SK-N-SH treated with all-trans-retinoic acid at 6 μM for 48 hours (cell line): ENCODE measurements at regions not wholly inside any gene's neighbourhood (a gene's known extent, or its start where the extent isn't known, plus 50 kb on each side); places are given as distances from the start of the nearest gene placed in this dataset.

Experiments used
- ATAC-seq: fragments of 200-7000 bp; cut with Tn5 transposase; 3 replicates; pipeline ENCODE4 v1.9.1; 2020; ENCODE audit warnings: mild to moderate bottlenecking, moderate library complexity
- ARNTL ChIP-seq: fragments of 450-650 bp; formaldehyde crosslinking; IDR thresholded peaks from 2 replicates; pipeline ENCODE4 v1.5.0; 2020; ENCODE audit warnings: low read depth, mild to moderate bottlenecking, moderate library complexity, borderline replicate concordance
- BACH2 ChIP-seq: fragments of 250-450 bp; sonication (Bioruptor Pico); IDR thresholded peaks from 2 replicates; pipeline ENCODE4 v1.9.0; 2021; ENCODE audit warnings: mild to moderate bottlenecking, borderline replicate concordance
- CSDC2 ChIP-seq: fragments of 250-450 bp; sonication (Bioruptor Pico); IDR thresholded peaks from 2 replicates; pipeline ENCODE4 v1.5.0; 2020; ENCODE audit warnings: mild to moderate bottlenecking, moderate library complexity
- ESRRG ChIP-seq: fragments of 250-450 bp; sonication (Bioruptor Pico); IDR thresholded peaks from 2 replicates; pipeline ENCODE4 v1.6.1; 2021; ENCODE audit warnings: mild to moderate bottlenecking
- GLIS3 ChIP-seq: fragments of 250-450 bp; sonication (Bioruptor Pico); IDR thresholded peaks from 2 replicates; pipeline ENCODE4 v1.5.0; 2020; ENCODE audit warnings: mild to moderate bottlenecking, moderate library complexity
- ISL1 ChIP-seq: fragments of 250-450 bp; sonication (Bioruptor Pico); IDR thresholded peaks from 2 replicates; pipeline ENCODE4 v2.1.2; 2022; ENCODE audit warnings: mild to moderate bottlenecking, moderate library complexity
- OSR1 ChIP-seq: fragments of 250-450 bp; sonication (Bioruptor Pico); IDR thresholded peaks from 2 replicates; pipeline ENCODE4 v1.8.0; 2022; ENCODE audit warnings: moderate library complexity, mild to moderate bottlenecking, inconsistent platforms
- PPARA ChIP-seq: fragments of 250-450 bp; sonication (Bioruptor Pico); IDR thresholded peaks from 2 replicates; pipeline ENCODE4 v1.5.0; 2020; ENCODE audit warnings: mild to moderate bottlenecking, borderline replicate concordance
- RARB ChIP-seq: fragments of 250-450 bp; sonication (Bioruptor Pico); IDR thresholded peaks from 2 replicates; pipeline ENCODE4 v1.8.0; 2021; ENCODE audit warnings: mild to moderate bottlenecking, moderate library complexity
- SNAI2 ChIP-seq: fragments of 250-450 bp; sonication (Bioruptor Pico); IDR thresholded peaks from 2 replicates; pipeline ENCODE4 v1.5.0; 2020; ENCODE audit warnings: mild to moderate bottlenecking, moderate library complexity
- TCF4 ChIP-seq: fragments of 250-450 bp; sonication (Bioruptor Pico); IDR thresholded peaks from 2 replicates; pipeline ENCODE4 v1.8.0; 2021; ENCODE audit warnings: mild to moderate bottlenecking, moderate library complexity, borderline replicate concordance
- TOX ChIP-seq: fragments of 250-450 bp; sonication (Bioruptor Pico); IDR thresholded peaks from 2 replicates; pipeline ENCODE4 v1.8.0; 2021; ENCODE audit warnings: mild to moderate bottlenecking, moderate library complexity, borderline replicate concordance
- ZC3H10 ChIP-seq: fragments of 250-450 bp; sonication (Bioruptor Pico); IDR thresholded peaks from 2 replicates; pipeline ENCODE4 v1.5.1; 2021; ENCODE audit warnings: mild to moderate bottlenecking, moderate library complexity
- ZFP3 ChIP-seq: fragments of 250-450 bp; sonication (Bioruptor Pico); IDR thresholded peaks from 2 replicates; pipeline ENCODE4 v1.5.0; 2020; ENCODE audit warnings: mild to moderate bottlenecking, moderate library complexity
- ZFP30 ChIP-seq: fragments of 450-650 bp; formaldehyde crosslinking; IDR thresholded peaks from 2 replicates; pipeline ENCODE4 v1.5.0; 2022; ENCODE audit warnings: mild to moderate bottlenecking, moderate library complexity
- ZNF565 ChIP-seq: fragments of 450-650 bp; formaldehyde crosslinking; conservative IDR thresholded peaks from 2 replicates; pipeline ENCODE4 v1.5.0; 2020; ENCODE audit warnings: low read depth, mild to moderate bottlenecking, moderate library complexity
- ZNF70 ChIP-seq: fragments of 450-650 bp; formaldehyde crosslinking; IDR thresholded peaks from 2 replicates; pipeline ENCODE4 v1.5.0; 2020; ENCODE audit warnings: mild to moderate bottlenecking, moderate library complexity
- ZNF8 ChIP-seq: fragments of 450-650 bp; formaldehyde crosslinking; IDR thresholded peaks from 2 replicates; pipeline ENCODE4 v1.5.0; 2020; ENCODE audit warnings: mild to moderate bottlenecking, moderate library complexity
- TF ChIP-seq, protein P1 (sequence below): fragments of 250-450 bp; sonication (Bioruptor Pico); IDR thresholded peaks from 2 replicates; pipeline ENCODE4 v1.8.0; 2021; ENCODE audit warnings: low read depth, mild to moderate bottlenecking, moderate library complexity, borderline replicate concordance
- TF ChIP-seq, protein P2 (sequence below): fragments of 250-450 bp; sonication (Bioruptor Pico); IDR thresholded peaks from 2 replicates; pipeline ENCODE4 v1.5.0; 2020; ENCODE audit warnings: mild to moderate bottlenecking, moderate library complexity
- TF ChIP-seq, protein P3 (sequence below): fragments of 250-450 bp; sonication (Bioruptor Pico); IDR thresholded peaks from 2 replicates; pipeline ENCODE4 v1.5.1; 2021; ENCODE audit warnings: mild to moderate bottlenecking, moderate library complexity
- TF ChIP-seq, protein P4 (sequence below): fragments of 250-450 bp; sonication (Bioruptor Pico); IDR thresholded peaks from 2 replicates; pipeline ENCODE4 v1.8.0; 2020; ENCODE audit warnings: mild to moderate bottlenecking, moderate library complexity, borderline replicate concordance

DNA sequence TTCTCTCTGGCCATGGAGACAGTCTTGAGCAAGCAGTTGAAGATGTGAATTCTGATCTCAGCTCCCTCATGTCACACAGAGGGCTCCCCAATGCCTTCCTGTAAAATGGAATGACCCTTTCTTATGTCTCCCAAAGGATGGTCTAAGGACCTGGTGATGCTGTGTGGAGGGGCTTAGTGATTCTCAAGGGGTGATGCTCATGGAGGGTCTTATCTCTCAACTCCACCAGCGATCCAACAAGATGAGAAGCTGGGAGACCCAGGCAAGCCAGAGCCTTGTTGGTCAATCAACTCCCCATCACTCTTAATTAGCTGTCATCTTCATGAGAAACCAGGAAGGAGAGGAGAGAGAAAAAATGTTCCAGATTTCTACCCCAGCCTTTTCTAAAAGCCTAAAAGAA is 78.0 kb upstream of the SORCS3 start:
- no peak for TF ChIP-seq ISL1 (CRISPR knock-in tag)
- TF ChIP-seq, protein P1, sequence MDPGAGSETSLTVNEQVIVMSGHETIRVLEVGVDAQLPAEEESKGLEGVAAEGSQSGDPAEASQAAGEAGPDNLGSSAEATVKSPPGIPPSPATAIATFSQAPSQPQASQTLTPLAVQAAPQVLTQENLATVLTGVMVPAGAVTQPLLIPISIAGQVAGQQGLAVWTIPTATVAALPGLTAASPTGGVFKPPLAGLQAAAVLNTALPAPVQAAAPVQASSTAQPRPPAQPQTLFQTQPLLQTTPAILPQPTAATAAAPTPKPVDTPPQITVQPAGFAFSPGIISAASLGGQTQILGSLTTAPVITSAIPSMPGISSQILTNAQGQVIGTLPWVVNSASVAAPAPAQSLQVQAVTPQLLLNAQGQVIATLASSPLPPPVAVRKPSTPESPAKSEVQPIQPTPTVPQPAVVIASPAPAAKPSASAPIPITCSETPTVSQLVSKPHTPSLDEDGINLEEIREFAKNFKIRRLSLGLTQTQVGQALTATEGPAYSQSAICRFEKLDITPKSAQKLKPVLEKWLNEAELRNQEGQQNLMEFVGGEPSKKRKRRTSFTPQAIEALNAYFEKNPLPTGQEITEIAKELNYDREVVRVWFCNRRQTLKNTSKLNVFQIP (CRISPR knock-in tag) = no peak
- TF ChIP-seq, protein P2, sequence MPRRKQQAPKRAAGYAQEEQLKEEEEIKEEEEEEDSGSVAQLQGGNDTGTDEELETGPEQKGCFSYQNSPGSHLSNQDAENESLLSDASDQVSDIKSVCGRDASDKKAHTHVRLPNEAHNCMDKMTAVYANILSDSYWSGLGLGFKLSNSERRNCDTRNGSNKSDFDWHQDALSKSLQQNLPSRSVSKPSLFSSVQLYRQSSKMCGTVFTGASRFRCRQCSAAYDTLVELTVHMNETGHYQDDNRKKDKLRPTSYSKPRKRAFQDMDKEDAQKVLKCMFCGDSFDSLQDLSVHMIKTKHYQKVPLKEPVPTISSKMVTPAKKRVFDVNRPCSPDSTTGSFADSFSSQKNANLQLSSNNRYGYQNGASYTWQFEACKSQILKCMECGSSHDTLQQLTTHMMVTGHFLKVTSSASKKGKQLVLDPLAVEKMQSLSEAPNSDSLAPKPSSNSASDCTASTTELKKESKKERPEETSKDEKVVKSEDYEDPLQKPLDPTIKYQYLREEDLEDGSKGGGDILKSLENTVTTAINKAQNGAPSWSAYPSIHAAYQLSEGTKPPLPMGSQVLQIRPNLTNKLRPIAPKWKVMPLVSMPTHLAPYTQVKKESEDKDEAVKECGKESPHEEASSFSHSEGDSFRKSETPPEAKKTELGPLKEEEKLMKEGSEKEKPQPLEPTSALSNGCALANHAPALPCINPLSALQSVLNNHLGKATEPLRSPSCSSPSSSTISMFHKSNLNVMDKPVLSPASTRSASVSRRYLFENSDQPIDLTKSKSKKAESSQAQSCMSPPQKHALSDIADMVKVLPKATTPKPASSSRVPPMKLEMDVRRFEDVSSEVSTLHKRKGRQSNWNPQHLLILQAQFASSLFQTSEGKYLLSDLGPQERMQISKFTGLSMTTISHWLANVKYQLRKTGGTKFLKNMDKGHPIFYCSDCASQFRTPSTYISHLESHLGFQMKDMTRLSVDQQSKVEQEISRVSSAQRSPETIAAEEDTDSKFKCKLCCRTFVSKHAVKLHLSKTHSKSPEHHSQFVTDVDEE = no peak
- TF ChIP-seq CSDC2 (CRISPR knock-in tag) = no peak
- no peak for TF ChIP-seq ZNF70 (CRISPR knock-in tag)
- no peak for TF ChIP-seq ZNF8 (CRISPR knock-in tag)
- no peak for TF ChIP-seq ZFP30 (CRISPR knock-in tag)
- TF ChIP-seq, protein P3, sequence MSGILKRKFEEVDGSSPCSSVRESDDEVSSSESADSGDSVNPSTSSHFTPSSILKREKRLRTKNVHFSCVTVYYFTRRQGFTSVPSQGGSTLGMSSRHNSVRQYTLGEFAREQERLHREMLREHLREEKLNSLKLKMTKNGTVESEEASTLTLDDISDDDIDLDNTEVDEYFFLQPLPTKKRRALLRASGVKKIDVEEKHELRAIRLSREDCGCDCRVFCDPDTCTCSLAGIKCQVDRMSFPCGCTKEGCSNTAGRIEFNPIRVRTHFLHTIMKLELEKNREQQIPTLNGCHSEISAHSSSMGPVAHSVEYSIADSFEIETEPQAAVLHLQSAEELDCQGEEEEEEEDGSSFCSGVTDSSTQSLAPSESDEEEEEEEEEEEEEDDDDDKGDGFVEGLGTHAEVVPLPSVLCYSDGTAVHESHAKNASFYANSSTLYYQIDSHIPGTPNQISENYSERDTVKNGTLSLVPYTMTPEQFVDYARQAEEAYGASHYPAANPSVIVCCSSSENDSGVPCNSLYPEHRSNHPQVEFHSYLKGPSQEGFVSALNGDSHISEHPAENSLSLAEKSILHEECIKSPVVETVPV (CRISPR knock-in tag) = no peak
- no peak for TF ChIP-seq SNAI2 (CRISPR knock-in tag)
- TF ChIP-seq ESRRG (CRISPR knock-in tag) = no peak
- TF ChIP-seq TCF4 = no peak
- no peak for TF ChIP-seq ZC3H10 (CRISPR knock-in tag)
- TF ChIP-seq PPARA (CRISPR knock-in tag) = no peak
- no peak for TF ChIP-seq ARNTL
- TF ChIP-seq TOX = no peak
- TF ChIP-seq RARB (CRISPR knock-in tag) = no peak
- TF ChIP-seq ZNF565 (CRISPR knock-in tag) = no peak
- ATAC-seq = no peak

DNA sequence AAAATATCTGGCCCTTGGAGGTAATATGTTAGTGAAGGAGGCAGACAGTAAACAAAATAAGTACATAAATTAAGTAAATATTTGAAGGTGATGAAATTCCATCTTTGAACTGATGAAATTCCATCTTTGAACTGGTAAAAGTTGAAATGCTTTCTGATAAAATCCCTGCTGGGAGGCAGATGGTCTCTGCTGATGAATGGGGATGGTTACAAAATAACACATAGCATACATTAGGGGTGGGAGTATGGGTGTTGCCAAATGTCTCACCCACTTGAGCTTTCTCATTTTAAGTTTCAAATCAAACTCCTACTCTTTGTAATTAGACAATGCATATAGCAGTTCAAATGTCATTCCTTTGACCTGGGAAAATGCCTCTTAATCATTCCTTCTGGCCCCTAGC is 77.5 kb upstream of the SORCS3 start:
- ATAC-seq = no peak
- TF ChIP-seq ZNF565 (CRISPR knock-in tag) = no peak
- TF ChIP-seq, protein P4, sequence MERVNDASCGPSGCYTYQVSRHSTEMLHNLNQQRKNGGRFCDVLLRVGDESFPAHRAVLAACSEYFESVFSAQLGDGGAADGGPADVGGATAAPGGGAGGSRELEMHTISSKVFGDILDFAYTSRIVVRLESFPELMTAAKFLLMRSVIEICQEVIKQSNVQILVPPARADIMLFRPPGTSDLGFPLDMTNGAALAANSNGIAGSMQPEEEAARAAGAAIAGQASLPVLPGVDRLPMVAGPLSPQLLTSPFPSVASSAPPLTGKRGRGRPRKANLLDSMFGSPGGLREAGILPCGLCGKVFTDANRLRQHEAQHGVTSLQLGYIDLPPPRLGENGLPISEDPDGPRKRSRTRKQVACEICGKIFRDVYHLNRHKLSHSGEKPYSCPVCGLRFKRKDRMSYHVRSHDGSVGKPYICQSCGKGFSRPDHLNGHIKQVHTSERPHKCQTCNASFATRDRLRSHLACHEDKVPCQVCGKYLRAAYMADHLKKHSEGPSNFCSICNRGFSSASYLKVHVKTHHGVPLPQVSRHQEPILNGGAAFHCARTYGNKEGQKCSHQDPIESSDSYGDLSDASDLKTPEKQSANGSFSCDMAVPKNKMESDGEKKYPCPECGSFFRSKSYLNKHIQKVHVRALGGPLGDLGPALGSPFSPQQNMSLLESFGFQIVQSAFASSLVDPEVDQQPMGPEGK (CRISPR knock-in tag) = no peak
- no peak for TF ChIP-seq BACH2 (CRISPR knock-in tag)
- no peak for TF ChIP-seq ZNF70 (CRISPR knock-in tag)
- no peak for TF ChIP-seq ZNF8 (CRISPR knock-in tag)
- TF ChIP-seq GLIS3 (CRISPR knock-in tag) = no peak
- no peak for TF ChIP-seq ZFP30 (CRISPR knock-in tag)

DNA sequence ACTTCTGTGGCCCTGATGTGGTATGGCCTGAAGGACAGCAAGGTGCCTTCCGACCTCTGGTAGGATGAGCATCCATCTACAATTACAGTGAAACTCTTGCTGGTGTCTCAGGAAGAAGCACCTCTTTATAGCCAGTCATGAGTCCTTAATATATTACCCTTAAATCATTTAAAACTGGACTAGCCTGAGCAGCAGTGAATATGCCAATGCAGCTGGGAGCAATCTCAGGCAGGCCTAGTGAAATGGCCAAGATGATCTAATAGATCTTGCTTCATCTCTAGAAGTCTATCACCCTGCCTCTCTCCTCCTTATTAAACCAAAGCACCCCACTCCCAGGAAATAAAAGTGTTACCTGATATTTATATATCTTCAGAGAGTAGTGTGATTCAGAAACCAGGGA is 66.7 kb upstream of the SORCS3 start:
- ATAC-seq = no peak

More for the DNA sequence above, 66.7 kb upstream of the SORCS3 start:
- TF ChIP-seq ZFP3 (CRISPR knock-in tag) = no peak
- TF ChIP-seq, protein P1 (CRISPR knock-in tag) = no peak
- TF ChIP-seq OSR1 (CRISPR knock-in tag) = no peak
- no peak for TF ChIP-seq ARNTL
- TF ChIP-seq, protein P2 = no peak
- TF ChIP-seq ZNF8 (CRISPR knock-in tag) = no peak
- TF ChIP-seq, protein P3 (CRISPR knock-in tag) = no peak
- TF ChIP-seq RARB (CRISPR knock-in tag) = no peak
